ENCODE measurements at regions not wholly inside any gene's neighbourhood (a gene's known extent, or its start where the extent isn't known, plus 50 kb on each side); places are given as distances from the start of the nearest gene placed in this dataset.

DNA sequence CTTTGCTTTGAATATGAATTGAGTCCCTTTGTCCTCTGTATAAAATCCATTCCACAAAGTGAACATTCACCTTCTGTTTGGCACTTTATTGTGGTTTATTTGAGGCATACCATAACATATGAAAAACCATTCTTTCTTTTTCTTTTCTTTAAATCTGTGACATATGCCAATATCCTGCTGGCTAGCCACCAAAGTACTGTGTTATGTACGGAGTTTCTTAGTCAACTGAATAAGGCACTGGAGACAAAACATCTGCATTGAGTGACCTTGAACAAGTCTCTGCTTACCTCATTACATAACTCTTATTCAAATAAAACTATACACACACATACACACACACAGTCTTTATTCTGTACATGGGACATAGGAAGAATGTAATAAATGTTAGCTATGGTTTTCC is 872.8 kb downstream of the C4orf33 start:
- peaks cover 3% of the 10 kb centered on the region; the same call in 1 of the 2 replicates for H3K9me3 ChIP-seq (ENCODE audit: control insufficient read depth, insufficient read depth, low read length)
- H4K8ac ChIP-seq (ENCODE audit: low read depth in 2 of 2, low read length in 2 of 2) = no peak overlapping the region
- no peak overlapping the region for H3K4ac ChIP-seq (ENCODE audit: low read depth, low read length)
- WGBS, 2 experiments (ENCODE audit: extremely low coverage in 2 of 2, insufficient read length in 1 of 2) = no CpG with 5 or more reads among the region's 1 CpG
- POLR2A ChIA-PET (ENCODE audit: unreplicated experiment) = no interaction called here
- no peak overlapping the region for H3K14ac ChIP-seq (replicated peaks; ENCODE audit: low read depth, low read length)
- no peak overlapping the region for H2AFZ ChIP-seq (replicated peaks; ENCODE audit: low read length, poor library complexity)
- no peak overlapping the region for H3K56ac ChIP-seq (ENCODE audit: extremely low read depth, insufficient read depth, low read length)
- CTCF ChIA-PET = no interaction called here
- ATAC-seq (ENCODE audit: low read depth) (no peak), DNase-seq (no peak)
- H2AK5ac ChIP-seq (ENCODE audit: low read depth, low read length) = no peak overlapping the region
- no TSS peak for BruUV-seq (replicated peaks)
- no peaks in the 10 kb centered on the region for H3K27me3 ChIP-seq (ENCODE audit: control insufficient read depth, insufficient read depth, low read length)
- dilution Hi-C loops (cut with HindIII; ENCODE audit: low sequenced_read_pairs, unreplicated experiment) = no loop called here
- H2BK120ac ChIP-seq (ENCODE audit: low read depth, low read length) = no peak overlapping the region
- no peak overlapping the region for H2AK9ac ChIP-seq (replicated peaks; ENCODE audit: low read depth, low read length, poor library complexity)
- intact Hi-C loops (cut with micrococcal nuclease) = no loop called here
- H2BK15ac ChIP-seq (ENCODE audit: low read depth, low read length) = no peak overlapping the region
- H3K4me3 ChIP-seq (ENCODE audit: insufficient read depth, low read depth, low read length) = no peak overlapping the region
- no peaks in the 10 kb centered on the region for H3K79me1 ChIP-seq (ENCODE audit: low read depth in 1 of 2, low read length in 2 of 2)
- H3K18ac ChIP-seq (ENCODE audit: low read depth, low read length) = no peak overlapping the region
- no peak overlapping the region for H3K9ac ChIP-seq (ENCODE audit: low read depth, low read length)
- no peaks in the 10 kb centered on the region for H4K20me1 ChIP-seq (ENCODE audit: insufficient read depth, low read length)
- no peaks in the 10 kb centered on the region for H3K36me3 ChIP-seq (ENCODE audit: control insufficient read depth, insufficient read depth, low read length)
- H2BK20ac ChIP-seq (ENCODE audit: low read depth, low read length) = no peak overlapping the region
- no peak overlapping the region for H4K5ac ChIP-seq (ENCODE audit: low read depth, low read length)
- no peak overlapping the region for H2BK5ac ChIP-seq (ENCODE audit: low read depth, low read length, poor library complexity, severe bottlenecking)
- H3K23ac ChIP-seq (ENCODE audit: low read depth, low read length) = no peak overlapping the region
- H3K27ac ChIP-seq (ENCODE audit: insufficient read depth, low read length) = no peak overlapping the region
- no peak overlapping the region for H4K91ac ChIP-seq (ENCODE audit: insufficient read depth, low read depth, low read length)
- H3K9me1 ChIP-seq (ENCODE audit: insufficient read depth, low read length) = no peaks in the 10 kb centered on the region
- H3K4me2 ChIP-seq (ENCODE audit: low read depth, low read length) = no peak overlapping the region
- TF ChIP-seq CEBPB (IDR thresholded peaks at IDR 0.05; ENCODE audit: low read depth, low read length) (no peak), RCOR1 (IDR thresholded peaks at IDR 0.05; ENCODE audit: insufficient replicate concordance, low read length) (no peak), MAFK (IDR thresholded peaks at IDR 0.05; ENCODE audit: low read depth, low read length) (no peak), BHLHE40 (IDR thresholded peaks at IDR 0.05; ENCODE audit: low read depth, low read length) (no peak), MAZ (IDR thresholded peaks at IDR 0.05; ENCODE audit: borderline replicate concordance, low read depth, low read length) (no peak), NFE2L2 (IDR thresholded peaks at IDR 0.05; ENCODE audit: low read depth, low read length) (no peak), CHD1 (IDR thresholded peaks at IDR 0.05; ENCODE audit: low read depth, low read length) (no peak), RFX5 (IDR thresholded peaks at IDR 0.05; ENCODE audit: low read depth, low read length) (no peak), SMC3 (IDR thresholded peaks at IDR 0.05; ENCODE audit: low read depth, low read length) (no peak), MXI1 (IDR thresholded peaks at IDR 0.05; ENCODE audit: borderline replicate concordance, low read depth, low read length) (no peak), RAD21 (IDR thresholded peaks at IDR 0.05; ENCODE audit: low read length) (no peak), FOS (IDR thresholded peaks at IDR 0.05; ENCODE audit: low read depth, low read length) (no peak), POLR2A (IDR thresholded peaks at IDR 0.05; ENCODE audit: low read depth, low read length) (no peak)
- TF ChIP-seq, protein P1, sequence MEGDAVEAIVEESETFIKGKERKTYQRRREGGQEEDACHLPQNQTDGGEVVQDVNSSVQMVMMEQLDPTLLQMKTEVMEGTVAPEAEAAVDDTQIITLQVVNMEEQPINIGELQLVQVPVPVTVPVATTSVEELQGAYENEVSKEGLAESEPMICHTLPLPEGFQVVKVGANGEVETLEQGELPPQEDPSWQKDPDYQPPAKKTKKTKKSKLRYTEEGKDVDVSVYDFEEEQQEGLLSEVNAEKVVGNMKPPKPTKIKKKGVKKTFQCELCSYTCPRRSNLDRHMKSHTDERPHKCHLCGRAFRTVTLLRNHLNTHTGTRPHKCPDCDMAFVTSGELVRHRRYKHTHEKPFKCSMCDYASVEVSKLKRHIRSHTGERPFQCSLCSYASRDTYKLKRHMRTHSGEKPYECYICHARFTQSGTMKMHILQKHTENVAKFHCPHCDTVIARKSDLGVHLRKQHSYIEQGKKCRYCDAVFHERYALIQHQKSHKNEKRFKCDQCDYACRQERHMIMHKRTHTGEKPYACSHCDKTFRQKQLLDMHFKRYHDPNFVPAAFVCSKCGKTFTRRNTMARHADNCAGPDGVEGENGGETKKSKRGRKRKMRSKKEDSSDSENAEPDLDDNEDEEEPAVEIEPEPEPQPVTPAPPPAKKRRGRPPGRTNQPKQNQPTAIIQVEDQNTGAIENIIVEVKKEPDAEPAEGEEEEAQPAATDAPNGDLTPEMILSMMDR (conservative IDR thresholded peaks at IDR 0.05; ENCODE audit: low read depth, low read length) = no peak
- TF ChIP-seq, protein P2, sequence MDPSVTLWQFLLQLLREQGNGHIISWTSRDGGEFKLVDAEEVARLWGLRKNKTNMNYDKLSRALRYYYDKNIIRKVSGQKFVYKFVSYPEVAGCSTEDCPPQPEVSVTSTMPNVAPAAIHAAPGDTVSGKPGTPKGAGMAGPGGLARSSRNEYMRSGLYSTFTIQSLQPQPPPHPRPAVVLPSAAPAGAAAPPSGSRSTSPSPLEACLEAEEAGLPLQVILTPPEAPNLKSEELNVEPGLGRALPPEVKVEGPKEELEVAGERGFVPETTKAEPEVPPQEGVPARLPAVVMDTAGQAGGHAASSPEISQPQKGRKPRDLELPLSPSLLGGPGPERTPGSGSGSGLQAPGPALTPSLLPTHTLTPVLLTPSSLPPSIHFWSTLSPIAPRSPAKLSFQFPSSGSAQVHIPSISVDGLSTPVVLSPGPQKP (IDR thresholded peaks at IDR 0.05; ENCODE audit: borderline replicate concordance, low read depth, low read length) = no peak
- TF ChIP-seq, protein P3, sequence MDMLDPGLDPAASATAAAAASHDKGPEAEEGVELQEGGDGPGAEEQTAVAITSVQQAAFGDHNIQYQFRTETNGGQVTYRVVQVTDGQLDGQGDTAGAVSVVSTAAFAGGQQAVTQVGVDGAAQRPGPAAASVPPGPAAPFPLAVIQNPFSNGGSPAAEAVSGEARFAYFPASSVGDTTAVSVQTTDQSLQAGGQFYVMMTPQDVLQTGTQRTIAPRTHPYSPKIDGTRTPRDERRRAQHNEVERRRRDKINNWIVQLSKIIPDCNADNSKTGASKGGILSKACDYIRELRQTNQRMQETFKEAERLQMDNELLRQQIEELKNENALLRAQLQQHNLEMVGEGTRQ (IDR thresholded peaks at IDR 0.05; ENCODE audit: low read depth, low read length) = no peak
- H3K4me1 ChIP-seq (ENCODE audit: control insufficient read depth, insufficient read depth, low read length) = no peaks in the 10 kb centered on the region
- in situ Hi-C loops (cut with MboI; ENCODE audit: low sequenced_read_pairs) = no loop called here

Measured in IMR-90 (cell line).